DOHH2 (cell line): ENCODE measurements at regions not wholly inside any gene's neighbourhood (a gene's known extent, or its start where the extent isn't known, plus 50 kb on each side); places are given as distances from the start of the nearest gene placed in this dataset.

Source experiments
- H3F3A ChIP-seq: fragments of 200-600 bp; sonication (generic), shearing (Covaris generic); 2 replicates; pipeline ENCODE4 v1.6.0; 2016; ENCODE audit warnings: antibody characterized with exemption, mild to moderate bottlenecking; ENCODE audit not compliant: control insufficient read depth, insufficient read depth
- H3K27ac ChIP-seq: fragments of 200-600 bp; sonication (generic); 2 replicates; pipeline ENCODE4 v1.5.1; 2014; ENCODE audit warnings: low read depth, mild to moderate bottlenecking, low read length, moderate library complexity
- H3K27me3 ChIP-seq: fragments of 200-600 bp; sonication (generic); 2 replicates; pipeline ENCODE4 v1.6.1; 2014; ENCODE audit warnings: mild to moderate bottlenecking, low read length, mixed read lengths; ENCODE audit not compliant: control insufficient read depth
- H3K36me3 ChIP-seq: fragments of 200-600 bp; sonication (generic); 2 replicates; pipeline ENCODE4 v1.6.1; 2014; ENCODE audit warnings: mild to moderate bottlenecking, low read length, moderate library complexity, mixed read lengths; ENCODE audit not compliant: control insufficient read depth
- H3K4me1 ChIP-seq: fragments of 200-600 bp; sonication (generic); 2 replicates; pipeline ENCODE4 v1.6.1; 2014; ENCODE audit warnings: mild to moderate bottlenecking, low read length, mixed read lengths; ENCODE audit not compliant: control insufficient read depth
- H3K4me2 ChIP-seq: fragments of 200-600 bp; sonication (generic); 2 replicates; pipeline ENCODE4 v1.6.0; 2014; ENCODE audit warnings: mild to moderate bottlenecking, low read length, moderate library complexity
- H3K4me3 ChIP-seq: fragments of 200-600 bp; sonication (generic); 2 replicates; pipeline ENCODE4 v1.5.1; 2014; ENCODE audit warnings: mild to moderate bottlenecking, low read length, mixed read lengths
- H3K79me2 ChIP-seq: fragments of 200-600 bp; sonication (generic); 2 replicates; pipeline ENCODE4 v1.6.1; 2014; ENCODE audit warnings: mild to moderate bottlenecking, low read length, mixed read lengths; ENCODE audit not compliant: control insufficient read depth
- H3K9me2 ChIP-seq: fragments of 200-600 bp; sonication (generic); replicated peaks from 2 replicates; pipeline ENCODE4 v1.6.1; 2014; ENCODE audit warnings: mild to moderate bottlenecking, low read length, mixed read lengths; ENCODE audit not compliant: control insufficient read depth
- H3K9me3 ChIP-seq: fragments of 200-600 bp; sonication (generic); 2 replicates; pipeline ENCODE4 v1.6.1; 2014; ENCODE audit warnings: antibody characterized with exemption, low read length, mixed read lengths; ENCODE audit not compliant: control insufficient read depth, insufficient read depth
- H4K20me1 ChIP-seq: fragments of 200-600 bp; sonication (generic); 2 replicates; pipeline ENCODE4 v1.6.0; 2014; ENCODE audit warnings: low read depth, mild to moderate bottlenecking, antibody characterized with exemption, low read length, moderate library complexity; ENCODE audit not compliant: control insufficient read depth, insufficient read depth
- EZH2phosphoT487 ChIP-seq: fragments of 200-600 bp; sonication (generic); IDR thresholded peaks from 2 replicates; pipeline ENCODE4 v1.6.1; 2017; ENCODE audit warnings: borderline replicate concordance, mild to moderate bottlenecking, antibody characterized with exemption, low read length, moderate library complexity, mixed read lengths
- TF ChIP-seq, protein P1 (sequence below): fragments of 200-600 bp; sonication (generic); IDR thresholded peaks from one replicate; pipeline ENCODE4 v1.5.1; 2014; ENCODE audit warnings: antibody characterized with exemption, mild to moderate bottlenecking, low read depth, low read length; ENCODE audit not compliant: poor library complexity, severe bottlenecking

- Histone ChIP-seq H3K27me3 (peaks cover 15% of the 10 kb centered on the region), H3F3A (no peaks in the 10 kb centered on the region), H3K27ac (no peak overlapping the region), H3K4me3 (no peak overlapping the region), H3K9me2 (no peaks in the 10 kb centered on the region), H4K20me1 (no peaks in the 10 kb centered on the region), H3K4me1 (no peaks in the 10 kb centered on the region), H3K79me2 (no peaks in the 10 kb centered on the region), H3K36me3 (no peaks in the 10 kb centered on the region), H3K9me3 (no peaks in the 10 kb centered on the region), H3K4me2 (no peak overlapping the region)
- TF ChIP-seq EZH2phosphoT487: no peak
- TF ChIP-seq, protein P1, sequence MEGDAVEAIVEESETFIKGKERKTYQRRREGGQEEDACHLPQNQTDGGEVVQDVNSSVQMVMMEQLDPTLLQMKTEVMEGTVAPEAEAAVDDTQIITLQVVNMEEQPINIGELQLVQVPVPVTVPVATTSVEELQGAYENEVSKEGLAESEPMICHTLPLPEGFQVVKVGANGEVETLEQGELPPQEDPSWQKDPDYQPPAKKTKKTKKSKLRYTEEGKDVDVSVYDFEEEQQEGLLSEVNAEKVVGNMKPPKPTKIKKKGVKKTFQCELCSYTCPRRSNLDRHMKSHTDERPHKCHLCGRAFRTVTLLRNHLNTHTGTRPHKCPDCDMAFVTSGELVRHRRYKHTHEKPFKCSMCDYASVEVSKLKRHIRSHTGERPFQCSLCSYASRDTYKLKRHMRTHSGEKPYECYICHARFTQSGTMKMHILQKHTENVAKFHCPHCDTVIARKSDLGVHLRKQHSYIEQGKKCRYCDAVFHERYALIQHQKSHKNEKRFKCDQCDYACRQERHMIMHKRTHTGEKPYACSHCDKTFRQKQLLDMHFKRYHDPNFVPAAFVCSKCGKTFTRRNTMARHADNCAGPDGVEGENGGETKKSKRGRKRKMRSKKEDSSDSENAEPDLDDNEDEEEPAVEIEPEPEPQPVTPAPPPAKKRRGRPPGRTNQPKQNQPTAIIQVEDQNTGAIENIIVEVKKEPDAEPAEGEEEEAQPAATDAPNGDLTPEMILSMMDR: no peak
Observed at GRCh38 chr2:74768401-74768914, 65.5 kb upstream of the HK2 start.

GRCh38 chr2:74772046-74772445 lies 61.9 kb upstream of the HK2 start:
- no peak overlapping the region for H3K4me2 ChIP-seq
- H3K79me2 ChIP-seq: no peaks in the 10 kb centered on the region
- no peak for TF ChIP-seq EZH2phosphoT487
- TF ChIP-seq, protein P1: no peak
- no peaks in the 10 kb centered on the region for H3K9me2 ChIP-seq
- no peaks in the 10 kb centered on the region for H3K4me1 ChIP-seq
- no peak overlapping the region for H3K27ac ChIP-seq
- peaks cover 10% of the 10 kb centered on the region for H3K27me3 ChIP-seq
- no peaks in the 10 kb centered on the region for H3K9me3 ChIP-seq
- no peaks in the 10 kb centered on the region for H3K36me3 ChIP-seq
- H4K20me1 ChIP-seq: no peaks in the 10 kb centered on the region
- H3K4me3 ChIP-seq: no peak overlapping the region
- H3F3A ChIP-seq: no peaks in the 10 kb centered on the region

DNA sequence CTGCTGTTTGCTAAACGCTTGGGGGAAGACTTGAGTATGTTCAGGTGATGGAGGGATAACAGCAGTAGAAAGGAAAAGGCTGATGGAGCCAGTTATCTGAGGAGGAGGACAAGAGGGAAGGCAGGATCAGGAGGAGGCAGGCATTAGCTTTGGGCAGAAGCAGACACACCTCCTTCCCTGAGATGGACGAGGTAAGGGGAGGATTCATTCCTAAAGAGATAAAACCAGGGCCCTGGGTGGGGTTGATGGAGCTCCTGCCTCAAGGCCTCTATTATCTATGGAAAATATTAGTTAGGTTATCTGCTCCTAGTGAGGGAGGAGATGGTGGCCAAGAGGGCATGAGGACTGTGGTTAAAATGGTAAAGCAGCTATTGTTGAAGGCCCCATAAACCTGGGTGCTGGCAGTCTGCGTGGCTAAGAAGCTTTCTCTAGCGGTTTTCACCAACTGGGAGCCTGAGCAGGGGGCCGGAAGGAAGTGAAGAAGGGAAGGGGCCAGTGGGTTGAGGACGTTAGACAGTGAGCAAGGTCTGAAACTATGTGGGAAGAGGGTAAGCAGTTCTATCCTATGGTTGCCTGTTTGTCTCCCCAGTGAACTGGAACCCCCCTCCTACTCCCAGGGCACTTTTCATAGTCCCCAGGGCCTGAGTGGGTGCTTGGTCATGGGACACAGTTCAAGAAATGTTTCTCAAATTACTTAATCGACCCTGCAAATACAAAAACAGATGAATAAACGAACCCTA lies 56.6 kb upstream of the HK2 start:
- Histone ChIP-seq H3K9me2 (no peaks in the 10 kb centered on the region), H3K27me3 (peaks cover 5% of the 10 kb centered on the region; the same call in 1 of the 2 replicates), H3K4me3 (no peak overlapping the region), H3K4me2 (no peak overlapping the region), H3K27ac (no peak overlapping the region), H3K36me3 (no peaks in the 10 kb centered on the region), H3F3A (no peaks in the 10 kb centered on the region), H3K4me1 (no peaks in the 10 kb centered on the region), H3K9me3 (no peaks in the 10 kb centered on the region), H4K20me1 (no peaks in the 10 kb centered on the region), H3K79me2 (no peaks in the 10 kb centered on the region)
- TF ChIP-seq, protein P1: no peak
- no peak for TF ChIP-seq EZH2phosphoT487
